ENCODE measurements at regions not wholly inside any gene's neighbourhood (a gene's known extent, or its start where the extent isn't known, plus 50 kb on each side); places are given as distances from the start of the nearest gene placed in this dataset.

DNA sequence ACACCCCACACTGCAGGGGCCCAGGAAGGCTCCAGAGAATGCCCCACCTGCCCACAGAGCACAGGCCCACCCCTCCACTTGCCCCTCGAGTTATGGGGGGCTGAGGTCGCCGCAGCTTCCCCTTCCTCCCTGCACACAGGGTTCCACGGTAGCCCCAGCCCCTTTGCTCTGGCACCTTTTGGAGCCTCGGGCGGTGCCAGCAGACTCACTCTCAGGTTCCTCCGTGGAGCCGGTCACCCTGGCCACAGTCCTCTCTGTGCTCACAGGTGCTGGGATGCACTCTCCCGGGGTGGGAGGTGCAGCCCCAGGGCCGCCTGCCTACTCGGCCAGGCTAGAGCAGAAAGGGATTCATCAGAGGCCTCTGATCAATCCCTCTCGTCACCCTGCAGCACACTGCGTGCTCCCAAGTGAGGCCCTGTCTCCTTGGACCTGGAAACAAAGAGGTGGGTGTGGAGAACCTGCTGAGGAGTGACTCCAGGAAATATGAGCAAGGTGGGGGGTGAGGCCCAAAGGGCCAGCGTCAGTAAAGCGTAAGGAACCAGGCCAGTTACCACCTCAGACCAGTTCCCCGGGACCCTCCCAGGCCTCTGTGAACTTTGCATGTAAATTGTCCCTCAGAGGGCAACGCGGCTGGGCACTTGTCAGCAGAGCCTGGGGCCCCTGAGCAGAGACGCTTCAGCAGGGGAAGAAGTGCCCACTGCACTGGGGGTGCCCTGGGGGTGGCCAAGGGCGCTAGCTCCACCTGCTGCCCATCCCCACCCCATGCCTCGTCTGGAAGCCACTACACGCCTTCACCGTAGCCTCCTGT, 167.8 kb downstream of the OLFM1 start:
- DNase-seq: no peak

- no peak for DNase-seq
Measured at GRCh38 chr9:135255841-135256580, 168.5 kb downstream of the OLFM1 start.

- no peak for DNase-seq
Measured at GRCh38 chr9:135256581-135257354, 169.3 kb downstream of the OLFM1 start.

GRCh38 chr9:135258461-135258860, 171.0 kb downstream of the OLFM1 start:
- DNase-seq: no peak

- no peak for DNase-seq
Measured at GRCh38 chr9:135259273-135259672, 171.8 kb downstream of the OLFM1 start.

DNA sequence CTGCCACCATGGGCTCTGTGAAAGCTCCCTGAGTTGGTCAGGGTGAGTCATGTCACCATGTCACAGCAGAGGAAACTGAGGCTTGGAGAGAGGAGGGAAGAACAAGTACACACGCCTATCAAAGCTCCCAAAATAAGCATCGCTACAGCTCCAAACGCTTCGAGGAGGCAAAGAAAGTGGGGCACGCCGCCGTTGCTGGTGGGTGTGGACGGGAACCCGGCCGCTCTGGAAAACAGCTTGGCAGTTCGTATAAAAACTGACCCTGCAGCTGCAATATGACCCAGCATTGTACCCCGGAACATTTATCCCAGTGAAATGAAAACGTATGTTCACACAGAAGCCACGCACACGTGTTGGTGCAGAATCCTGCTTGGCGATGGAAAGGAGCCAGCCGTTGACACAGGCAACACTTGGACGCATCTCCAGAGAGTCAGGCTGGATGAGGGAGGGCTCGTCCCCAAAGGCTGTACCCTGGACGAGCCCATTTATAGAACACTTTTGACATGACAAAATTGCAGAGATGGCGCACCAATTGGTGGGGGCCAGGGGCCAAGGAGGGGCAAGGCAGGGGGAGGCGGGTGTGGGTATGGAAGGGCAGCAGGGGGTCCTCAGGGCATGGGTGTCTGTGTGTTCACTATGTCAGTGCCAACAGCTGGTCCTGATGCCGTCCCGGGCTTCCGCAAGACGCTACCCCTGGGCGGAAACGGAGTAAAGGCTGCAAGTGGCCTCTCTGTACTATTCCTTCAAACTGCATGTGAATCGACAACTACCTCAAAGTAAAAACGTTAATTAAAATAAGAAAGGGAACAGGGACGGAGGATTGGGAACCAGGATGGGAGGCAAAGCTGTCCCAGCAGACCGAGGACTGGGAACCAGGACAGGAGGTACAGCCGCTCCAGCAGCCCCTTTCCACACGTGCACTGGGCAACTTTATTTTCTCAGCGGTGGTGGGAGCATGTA, 173.0 kb downstream of the OLFM1 start:
- no peak for DNase-seq

DNA sequence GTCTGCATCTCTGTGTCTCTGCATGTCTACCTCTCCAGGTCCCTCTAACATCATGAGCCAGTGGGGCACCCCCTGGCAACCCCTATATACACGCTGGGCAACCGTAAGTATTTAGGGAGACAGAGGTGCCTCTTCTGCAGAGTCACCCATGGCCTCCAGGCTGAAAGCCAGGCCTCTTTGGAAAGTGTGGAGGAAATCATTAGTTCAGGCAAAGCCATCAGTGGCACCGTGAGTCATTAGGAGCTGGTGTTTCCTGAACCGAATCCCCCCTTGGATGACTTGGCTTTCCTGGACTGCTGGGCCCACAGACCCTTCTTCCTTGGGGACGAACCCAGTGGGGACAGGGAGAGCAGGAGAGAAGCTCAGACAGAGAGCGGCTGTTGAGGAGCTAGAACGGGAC, 174.8 kb downstream of the OLFM1 start:
- no peak for DNase-seq

DNA sequence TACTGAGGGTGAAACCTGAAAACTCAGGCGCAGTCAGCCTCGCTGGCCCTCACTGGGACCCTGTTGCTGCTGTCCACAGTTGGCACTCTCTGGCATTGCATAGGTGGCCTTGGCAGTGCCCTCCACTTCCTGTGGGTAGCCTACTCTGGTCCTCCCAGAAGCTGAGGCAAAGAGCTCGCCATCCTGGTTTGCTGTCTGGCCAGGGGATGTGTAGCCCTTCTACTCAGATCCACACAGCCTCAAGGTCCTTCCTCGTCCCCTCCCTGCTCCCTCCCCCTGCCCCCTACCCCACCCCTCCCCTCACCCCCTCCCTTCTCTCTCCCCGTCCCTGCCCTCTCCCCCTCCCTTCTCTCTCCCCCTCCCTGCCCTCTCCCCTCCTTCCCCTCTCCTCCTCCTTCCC, 176.0 kb downstream of the OLFM1 start:
- DNase-seq: no peak

GRCh38 chr9:135265931-135266330, 178.5 kb downstream of the OLFM1 start:
- DNase-seq: no peak

GRCh38 chr9:135267191-135267809, 179.8 kb downstream of the OLFM1 start:
- DNase-seq: no peak

DNA sequence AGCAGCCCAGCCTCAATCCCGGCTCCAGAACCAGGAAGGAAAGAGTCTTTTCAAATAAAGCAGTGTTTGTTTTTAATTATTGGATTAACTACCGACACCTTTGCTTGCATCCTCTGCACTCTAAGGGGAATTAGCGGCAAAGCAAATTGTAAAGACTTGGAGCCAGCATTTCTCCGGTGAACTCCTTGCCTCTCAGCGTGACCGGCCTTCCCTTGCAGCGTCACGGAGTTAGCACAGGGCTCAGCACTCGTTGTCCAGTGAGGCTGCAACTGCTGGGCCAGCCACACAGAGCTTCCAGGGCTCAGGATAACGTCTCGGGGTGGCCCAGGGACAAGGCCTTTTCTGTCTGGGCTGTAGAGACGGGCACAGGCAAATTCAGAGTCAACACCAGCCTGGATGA, 180.6 kb downstream of the OLFM1 start:
- no peak for DNase-seq

- no peak for DNase-seq
Measured at GRCh38 chr9:135268981-135269380, 181.5 kb downstream of the OLFM1 start.

- no peak for DNase-seq
Measured at GRCh38 chr9:135269912-135270830, 182.7 kb downstream of the OLFM1 start.

GRCh38 chr9:135271425-135271824, 184.0 kb downstream of the OLFM1 start:
- no peak for DNase-seq

DNA sequence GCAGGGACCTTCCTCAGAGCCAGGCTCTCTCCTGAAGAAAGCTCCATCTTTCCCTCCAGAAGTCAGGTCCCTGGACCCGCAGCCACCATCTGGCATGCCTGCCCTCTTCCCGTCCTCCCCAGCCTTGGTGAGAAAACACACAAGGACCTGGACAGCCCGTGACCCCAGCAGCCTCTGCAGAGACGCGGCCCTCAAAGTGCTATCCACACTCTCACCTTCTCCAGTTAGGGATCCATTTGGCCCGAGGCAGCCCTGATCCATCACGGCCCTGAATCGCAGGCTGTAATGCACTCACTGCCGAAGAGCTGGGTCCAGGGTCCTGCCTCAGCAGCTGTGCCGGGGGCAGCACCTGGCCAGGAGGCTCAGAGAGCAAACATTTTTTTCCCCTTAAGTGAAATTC, 185.1 kb downstream of the OLFM1 start:
- DNase-seq: no peak

DNA sequence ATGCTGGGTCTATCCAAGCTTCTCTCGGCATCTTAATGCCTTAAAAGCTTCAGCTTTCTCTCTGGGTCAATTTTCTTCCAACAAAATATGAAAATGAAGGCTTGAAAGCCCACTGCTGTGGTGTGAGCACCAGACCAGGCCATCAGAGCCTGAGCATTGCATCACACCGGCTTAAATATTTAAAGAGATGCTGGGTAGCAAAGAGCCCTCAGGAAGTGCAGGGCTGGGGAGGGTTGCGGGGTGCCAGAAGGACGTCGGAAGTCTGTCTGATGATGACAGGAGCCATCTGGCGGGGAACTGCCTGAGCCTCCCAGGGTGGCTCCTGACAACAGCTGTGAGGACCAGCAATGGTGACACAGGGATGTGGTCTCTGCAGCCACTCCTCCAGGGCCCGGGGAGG, 185.5 kb downstream of the OLFM1 start:
- DNase-seq: no peak

DNA sequence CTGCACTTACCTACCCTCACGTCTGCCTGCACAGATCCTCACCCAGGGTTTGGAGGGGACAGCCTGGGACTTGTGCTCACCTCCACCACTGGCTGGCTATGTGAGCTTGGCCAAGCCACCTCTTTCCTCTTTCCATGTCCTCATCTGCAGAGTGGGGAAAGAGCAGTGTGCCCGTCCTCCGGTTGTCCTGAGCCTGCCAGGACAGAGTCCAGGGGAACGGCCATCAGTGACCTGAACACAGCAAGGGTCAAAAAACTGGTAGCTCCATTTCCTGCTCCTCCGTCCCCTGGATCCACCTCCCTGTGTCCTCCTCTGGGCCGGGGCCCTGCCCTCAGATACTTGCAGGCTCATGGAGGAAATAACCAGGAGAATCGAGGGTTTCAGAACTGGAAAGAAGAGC, 187.7 kb downstream of the OLFM1 start:
- DNase-seq: no peak

DNA sequence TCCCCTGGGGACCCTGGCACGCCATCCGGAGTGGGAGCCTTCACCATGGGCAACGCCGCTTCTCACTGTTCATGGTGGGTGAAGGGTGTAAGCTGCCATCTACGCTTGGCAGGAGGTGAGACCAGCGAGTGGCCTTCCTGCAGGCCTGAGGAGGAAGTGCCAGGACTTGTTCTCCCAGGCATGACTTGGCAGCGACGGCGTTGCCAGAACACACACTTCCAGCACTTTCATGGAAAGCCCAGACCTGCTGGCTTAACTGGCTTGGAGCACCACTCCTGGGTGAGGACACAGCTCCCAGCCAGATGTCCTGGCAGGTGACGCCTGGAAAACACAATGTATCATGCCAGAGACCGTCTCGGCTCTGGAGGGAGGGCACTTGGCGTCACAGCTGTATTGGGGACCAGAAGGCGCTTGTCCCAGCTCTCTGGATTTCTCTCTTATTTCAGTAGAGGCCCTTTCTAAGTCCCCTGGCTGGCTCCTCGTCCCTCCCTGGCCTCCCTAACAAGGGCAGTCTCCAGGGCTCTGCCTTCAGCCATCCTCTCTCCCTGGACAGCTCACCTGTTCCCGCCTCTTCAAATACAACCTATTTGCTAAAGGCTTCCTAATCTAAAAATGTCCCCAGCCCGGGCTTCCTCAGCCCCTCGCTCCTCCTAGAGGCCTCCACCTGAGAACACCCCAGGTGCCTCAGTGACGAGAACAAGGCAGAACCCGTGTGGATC, 188.3 kb downstream of the OLFM1 start:
- no peak for DNase-seq

DNA sequence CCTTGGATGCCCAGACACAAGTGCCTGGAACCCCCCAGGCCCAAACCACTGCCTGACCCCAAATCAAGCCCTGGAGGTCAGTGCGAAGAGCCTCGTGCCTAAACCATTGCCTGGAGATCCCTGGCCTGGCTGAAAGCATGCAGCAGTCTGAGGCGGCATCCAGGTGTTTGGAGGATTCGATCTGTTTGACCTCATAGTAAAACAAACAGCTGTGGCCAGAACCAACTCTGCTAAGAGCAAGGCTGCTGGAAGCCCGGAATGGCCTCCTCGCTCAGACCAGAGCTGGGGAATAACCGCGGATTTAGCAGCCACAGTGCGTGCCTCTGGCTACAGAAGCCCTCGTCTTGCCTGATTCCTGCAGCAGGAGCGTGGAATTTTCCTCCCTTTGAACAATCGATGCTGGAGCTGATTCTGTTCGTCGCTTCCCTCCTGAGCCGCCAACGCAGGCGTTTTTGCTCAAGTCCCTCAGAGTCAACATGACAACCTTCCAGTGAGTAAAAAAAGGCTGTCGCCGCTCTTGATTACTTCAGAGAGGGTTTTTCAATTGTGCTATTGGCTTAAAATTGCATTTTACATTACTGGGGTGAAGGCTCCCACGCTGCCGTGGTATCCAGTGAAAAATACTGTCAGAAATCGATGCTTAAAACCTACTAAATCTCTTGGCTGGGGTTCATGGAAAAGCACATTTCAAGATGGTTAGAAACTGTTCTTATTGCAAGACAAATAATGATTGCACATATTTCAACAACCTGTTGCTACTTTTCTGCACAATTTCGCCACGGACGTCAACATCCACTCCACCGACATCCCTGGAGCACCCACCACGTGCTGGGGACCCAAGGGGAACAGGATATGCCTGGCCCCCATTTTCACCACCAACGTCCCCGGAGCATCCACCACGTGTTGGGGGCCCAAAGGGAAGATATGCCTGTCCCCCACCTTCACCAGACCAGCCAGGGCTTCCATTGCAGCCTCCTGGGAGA, 190.0 kb downstream of the OLFM1 start:
- no peak for DNase-seq
